ENCODE measurements at regions not wholly inside any gene's neighbourhood (a gene's known extent, or its start where the extent isn't known, plus 50 kb on each side); places are given as distances from the start of the nearest gene placed in this dataset.

DNA sequence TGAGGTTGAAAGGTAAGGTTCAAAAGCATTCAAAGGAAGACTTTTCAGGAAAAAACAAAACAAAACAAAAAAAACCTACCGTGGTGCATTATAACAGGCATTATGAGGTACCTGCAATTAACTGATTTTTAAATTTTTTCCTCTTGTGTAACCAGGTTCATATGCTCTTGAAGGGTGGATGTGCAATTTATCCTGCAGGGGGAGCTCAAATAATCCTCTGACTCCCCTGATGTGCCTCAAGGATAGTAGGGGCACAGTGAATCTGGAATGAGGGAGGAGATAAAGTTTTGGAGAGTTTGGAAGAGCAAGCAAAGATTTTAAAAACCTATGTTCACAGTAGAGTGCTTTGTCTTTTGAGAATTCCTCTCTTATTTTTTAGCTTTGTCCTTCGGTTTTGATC lies 1349.4 kb downstream of the CDH8 start:
- TF ChIP-seq, protein P1, sequence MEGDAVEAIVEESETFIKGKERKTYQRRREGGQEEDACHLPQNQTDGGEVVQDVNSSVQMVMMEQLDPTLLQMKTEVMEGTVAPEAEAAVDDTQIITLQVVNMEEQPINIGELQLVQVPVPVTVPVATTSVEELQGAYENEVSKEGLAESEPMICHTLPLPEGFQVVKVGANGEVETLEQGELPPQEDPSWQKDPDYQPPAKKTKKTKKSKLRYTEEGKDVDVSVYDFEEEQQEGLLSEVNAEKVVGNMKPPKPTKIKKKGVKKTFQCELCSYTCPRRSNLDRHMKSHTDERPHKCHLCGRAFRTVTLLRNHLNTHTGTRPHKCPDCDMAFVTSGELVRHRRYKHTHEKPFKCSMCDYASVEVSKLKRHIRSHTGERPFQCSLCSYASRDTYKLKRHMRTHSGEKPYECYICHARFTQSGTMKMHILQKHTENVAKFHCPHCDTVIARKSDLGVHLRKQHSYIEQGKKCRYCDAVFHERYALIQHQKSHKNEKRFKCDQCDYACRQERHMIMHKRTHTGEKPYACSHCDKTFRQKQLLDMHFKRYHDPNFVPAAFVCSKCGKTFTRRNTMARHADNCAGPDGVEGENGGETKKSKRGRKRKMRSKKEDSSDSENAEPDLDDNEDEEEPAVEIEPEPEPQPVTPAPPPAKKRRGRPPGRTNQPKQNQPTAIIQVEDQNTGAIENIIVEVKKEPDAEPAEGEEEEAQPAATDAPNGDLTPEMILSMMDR (conservative IDR thresholded peaks at IDR 0.05), result peak; percentile 32
- TF ChIP-seq ZFX (IDR thresholded peaks at IDR 0.05), result no peak
